COR-L47 (cell line): ENCODE measurements at regions not wholly inside any gene's neighbourhood (a gene's known extent, or its start where the extent isn't known, plus 50 kb on each side); places are given as distances from the start of the nearest gene placed in this dataset.
"Not testable (repeated sequence)": the region's sequence is repeated elsewhere in the genome, so short reads cannot be mapped to it uniquely, and the experiment has no call there.

Experiments used
- DNase-seq: peaks from one replicate; lab custom pipeline; 2025; lab: John Stamatoyannopoulos, UW

GRCh38 chrY:20891440-20892160 lies 135.7 kb downstream of the RPS4Y2 start:
- no peak for DNase-seq

GRCh38 chrY:20925350-20926091 lies 169.6 kb downstream of the RPS4Y2 start:
- peak; percentile 2 for DNase-seq

GRCh38 chrY:20929691-20930342 lies 173.9 kb downstream of the RPS4Y2 start:
- peak; percentile 0 for DNase-seq

DNA sequence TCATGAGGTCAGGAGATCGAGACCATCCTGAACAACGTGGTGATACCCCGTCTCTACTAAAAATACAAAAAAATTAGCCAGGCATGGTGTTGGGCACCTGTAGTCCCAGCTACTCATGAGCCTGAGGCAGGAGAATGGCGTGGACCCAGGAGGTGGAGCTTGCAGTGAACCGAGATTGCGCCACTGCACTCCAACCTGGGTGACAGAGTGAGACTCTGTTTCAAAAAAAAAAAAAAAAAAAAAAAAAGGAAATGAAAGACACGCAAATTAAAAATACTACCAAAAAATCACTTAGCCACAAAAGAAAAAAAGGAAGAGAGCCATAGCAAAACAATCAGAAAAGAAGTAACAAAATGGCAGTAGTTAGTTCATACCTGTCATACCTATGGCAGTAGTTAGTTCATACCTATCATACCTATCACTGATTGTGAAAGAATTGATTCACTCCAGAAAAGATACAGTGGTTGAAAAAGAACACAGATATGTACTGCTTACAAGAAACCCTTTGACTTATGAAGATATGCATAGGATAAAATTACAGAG lies 180.9 kb downstream of the RPS4Y2 start:
- not testable (repeated sequence) for DNase-seq

GRCh38 chrY:20961512-20961911 lies 205.6 kb downstream of the RPS4Y2 start:
- DNase-seq: no peak

DNA sequence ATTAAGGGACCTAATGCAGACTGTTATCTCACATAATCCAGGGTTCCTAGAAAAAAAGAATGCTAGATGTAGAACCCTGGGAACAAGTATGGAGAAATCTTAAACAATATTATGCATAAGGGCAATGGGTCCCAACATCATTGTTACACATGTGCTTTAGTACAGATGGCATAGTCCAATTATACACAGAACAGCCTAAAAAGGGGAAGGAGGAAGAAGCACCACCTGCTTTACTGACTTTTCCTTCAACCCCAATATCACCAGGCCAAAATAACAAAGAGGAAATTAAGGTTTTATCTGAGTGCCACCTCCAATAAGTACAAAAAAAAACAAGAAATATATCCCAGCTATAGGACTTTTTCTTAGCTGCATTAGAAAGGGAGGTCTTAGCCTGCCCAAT lies 211.9 kb downstream of the RPS4Y2 start:
- DNase-seq: no peak

DNA sequence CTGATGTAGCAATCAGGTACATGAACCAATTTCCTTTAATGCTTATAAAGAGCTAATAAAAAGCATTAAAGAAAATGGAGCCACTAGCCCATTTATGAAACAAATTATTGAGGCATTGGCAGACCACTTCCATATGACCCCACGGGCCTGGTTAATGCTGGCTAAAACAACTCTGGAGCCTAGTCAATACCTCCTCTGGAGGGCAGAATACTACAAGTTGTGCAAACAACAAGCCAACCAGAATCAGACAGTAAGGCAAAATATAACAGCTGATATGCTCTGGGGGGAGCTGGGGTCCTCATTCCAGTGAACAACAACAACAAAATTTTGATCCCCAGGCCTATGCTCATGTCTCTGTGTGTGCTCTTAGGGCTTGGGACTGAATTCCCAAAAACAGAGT lies 212.3 kb downstream of the RPS4Y2 start:
- no peak for DNase-seq

DNA sequence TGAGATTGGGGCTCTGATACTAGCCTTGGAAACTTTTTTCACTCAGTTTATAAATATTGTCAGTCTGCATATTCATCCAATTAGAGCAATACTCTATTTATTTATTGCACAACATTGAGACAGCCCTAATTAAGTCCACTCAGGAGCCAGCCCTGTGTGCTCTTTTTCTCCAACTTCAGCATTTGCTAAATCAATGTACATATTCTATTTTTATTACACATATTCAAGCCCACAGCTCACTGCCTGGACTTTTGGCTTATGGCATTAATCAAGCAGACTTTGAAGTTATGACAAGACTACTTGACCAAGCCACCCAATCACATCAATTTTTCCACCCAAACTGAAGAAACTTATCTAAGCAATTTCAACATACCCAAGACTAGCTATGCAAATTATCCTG lies 215.5 kb downstream of the RPS4Y2 start:
- no peak for DNase-seq

GRCh38 chrY:20986037-20986436 lies 230.1 kb downstream of the RPS4Y2 start:
- DNase-seq: no peak

- no peak for DNase-seq
Measured at GRCh38 chrY:20990123-20990522, 234.2 kb downstream of the RPS4Y2 start.

GRCh38 chrY:20990869-20991548 lies 235.1 kb downstream of the RPS4Y2 start:
- no peak for DNase-seq

- no peak for DNase-seq
Measured at GRCh38 chrY:20997355-20997754, 241.4 kb downstream of the RPS4Y2 start.

GRCh38 chrY:20998016-20998415 lies 242.1 kb downstream of the RPS4Y2 start:
- no peak for DNase-seq

DNA sequence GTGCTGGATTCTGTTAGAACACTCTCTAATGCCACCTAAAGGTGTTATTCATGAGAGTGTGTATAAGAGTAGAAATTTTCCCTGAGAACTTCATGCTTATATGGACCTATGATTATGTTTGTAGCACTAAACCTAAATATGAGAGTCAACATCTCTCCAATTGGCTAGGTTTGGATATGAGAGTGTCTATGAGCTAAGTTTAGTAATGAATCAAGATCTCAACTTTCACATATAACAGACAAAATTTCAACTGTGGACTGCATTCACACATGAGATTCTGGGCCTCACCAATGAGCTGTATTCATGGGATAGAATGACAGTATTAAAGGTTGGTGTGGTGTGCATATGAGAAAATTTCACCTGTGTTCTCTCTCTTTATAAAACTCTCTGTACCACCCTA lies 242.6 kb downstream of the RPS4Y2 start:
- no peak for DNase-seq

GRCh38 chrY:21001102-21001501 lies 245.2 kb downstream of the RPS4Y2 start:
- DNase-seq: no peak

GRCh38 chrY:21003059-21003458 lies 247.2 kb downstream of the RPS4Y2 start:
- no peak for DNase-seq

DNA sequence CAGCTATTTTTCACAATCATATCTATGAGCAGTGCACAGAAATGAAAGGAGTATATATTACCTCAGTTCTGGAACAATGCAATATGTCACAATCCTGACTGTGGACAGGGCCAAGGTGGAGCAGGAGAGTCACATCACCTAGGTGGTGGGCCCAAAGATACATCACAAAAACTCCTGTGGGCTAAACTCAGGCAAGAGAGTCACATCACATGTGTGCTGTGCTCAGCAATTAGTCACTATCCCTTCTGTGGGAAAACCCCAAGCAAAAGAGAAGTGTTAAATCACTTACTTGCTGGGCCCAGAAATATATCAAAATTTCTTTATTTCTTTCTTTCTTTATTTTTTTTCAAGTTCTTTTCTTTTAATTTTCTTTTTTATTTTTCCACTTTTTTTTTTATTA lies 249.6 kb downstream of the RPS4Y2 start:
- no peak for DNase-seq

- DNase-seq: no peak
Measured at GRCh38 chrY:21021811-21022210, 265.9 kb downstream of the RPS4Y2 start.

DNA sequence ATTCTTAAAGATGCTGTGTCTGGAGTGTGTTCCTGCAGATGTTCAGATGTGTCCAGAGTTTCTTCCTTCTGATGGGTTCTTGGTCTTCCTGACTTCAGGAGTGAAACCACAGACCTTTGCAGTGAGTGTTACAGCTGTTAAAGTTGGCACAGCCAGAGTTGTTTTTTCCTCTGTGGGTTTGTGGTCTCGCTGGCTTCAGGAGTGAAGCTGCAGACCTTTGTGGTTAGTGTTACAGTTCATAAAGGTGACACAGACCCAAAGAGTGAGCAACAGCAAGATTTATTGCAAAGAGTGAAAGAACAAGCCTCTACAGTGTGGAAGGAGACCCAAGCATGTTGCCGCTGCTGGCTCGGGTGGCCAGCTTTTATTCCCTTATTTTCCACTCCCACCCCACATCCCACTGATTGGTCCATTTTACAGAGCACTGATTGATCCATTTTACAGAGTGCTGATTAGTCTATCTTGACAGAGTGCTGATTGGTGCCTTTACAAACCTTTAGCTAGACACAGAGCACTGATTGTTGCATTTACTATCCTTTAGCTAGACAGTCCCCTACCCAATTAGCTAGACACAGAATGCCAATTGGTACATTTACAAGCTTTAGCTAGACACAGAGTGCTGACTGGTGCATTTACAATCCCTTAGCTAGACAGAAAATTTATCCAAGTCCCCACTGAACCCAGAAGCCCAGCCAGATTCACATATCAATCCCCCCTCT lies 266.6 kb downstream of the RPS4Y2 start:
- no peak for DNase-seq

DNA sequence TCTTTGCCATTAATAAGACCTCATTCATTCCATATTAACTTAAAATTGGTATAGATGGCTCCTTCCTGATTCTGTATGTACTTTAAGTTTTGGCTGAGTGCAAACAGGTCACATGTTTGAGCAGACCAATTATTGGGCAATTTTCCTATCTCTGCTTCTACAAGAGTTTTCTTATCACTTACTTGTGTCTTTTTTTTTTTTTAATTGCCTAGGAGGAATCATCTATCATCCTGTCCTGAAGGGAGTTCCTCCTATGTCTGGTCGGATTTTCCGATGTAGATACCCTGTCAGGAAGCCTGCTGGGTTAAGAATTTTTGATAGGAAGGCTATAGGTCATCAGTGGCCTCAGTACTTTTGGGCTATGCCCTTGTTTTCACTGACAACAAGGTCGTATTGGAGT lies 268.0 kb downstream of the RPS4Y2 start:
- DNase-seq: no peak

- no peak for DNase-seq
Measured at GRCh38 chrY:21028506-21028905, 272.6 kb downstream of the RPS4Y2 start.

GRCh38 chrY:21033363-21033762 lies 277.5 kb downstream of the RPS4Y2 start:
- DNase-seq: no peak
